ENCODE measurements at regions not wholly inside any gene's neighbourhood (a gene's known extent, or its start where the extent isn't known, plus 50 kb on each side); places are given as distances from the start of the nearest gene placed in this dataset.

DNA sequence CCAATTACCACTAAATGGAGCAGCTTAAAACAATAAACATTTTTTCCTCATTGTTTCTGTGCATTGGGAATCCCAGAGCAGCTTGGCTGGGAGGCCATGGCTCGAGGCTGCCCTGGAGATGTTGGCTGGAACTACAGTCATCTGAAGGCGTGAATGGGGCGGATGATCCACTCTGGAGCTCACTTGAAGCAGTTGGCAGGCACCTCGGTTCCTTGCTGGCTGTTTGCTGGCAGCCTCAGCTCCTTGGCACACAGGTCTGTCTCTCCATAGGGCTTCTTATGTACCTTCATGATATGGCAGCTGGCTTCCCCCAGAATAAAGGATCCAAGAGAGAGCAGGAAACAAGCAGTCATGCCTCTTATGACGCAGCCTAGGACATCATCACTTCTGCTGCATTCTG is 227.0 kb upstream of the COPS8 start:
- DNase-seq: no peak

GRCh38 chr2:236859908-236860307 is 225.8 kb upstream of the COPS8 start:
- no peak for DNase-seq

DNA sequence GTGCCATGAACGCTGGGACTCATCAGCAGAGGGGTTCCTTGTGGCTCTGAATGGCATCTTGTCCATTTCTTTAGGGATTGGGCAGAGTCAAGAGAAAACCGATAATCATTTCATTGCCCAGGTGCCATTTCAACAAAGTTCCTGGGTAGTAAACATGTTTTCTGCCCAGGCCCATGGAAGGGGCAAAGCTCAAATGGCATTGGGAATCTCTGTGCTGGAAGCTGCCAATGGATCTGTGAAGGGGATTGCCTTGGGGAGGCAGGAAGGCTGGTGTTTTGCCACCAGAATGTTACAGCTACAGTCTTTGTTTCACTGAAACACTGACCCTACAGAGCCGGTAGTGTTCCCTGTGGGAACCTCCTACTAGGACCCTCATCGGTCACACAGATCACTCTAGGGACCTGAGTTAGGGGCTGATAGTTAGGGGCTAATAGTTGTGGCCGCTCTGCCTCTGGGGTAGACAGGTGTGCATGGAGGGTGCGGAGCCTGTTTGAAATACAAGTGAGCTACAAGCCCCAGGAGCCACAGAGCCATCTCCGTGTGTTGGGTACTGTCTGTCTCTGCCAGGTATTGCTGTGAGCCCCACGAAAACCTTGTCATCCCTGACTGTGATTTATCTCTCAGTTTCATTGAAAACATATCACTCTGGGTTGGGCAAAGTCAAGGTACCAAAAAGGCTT is 224.4 kb upstream of the COPS8 start:
- no peak for DNase-seq

- no peak for DNase-seq
Observed at GRCh38 chr2:236861944-236862343, 223.7 kb upstream of the COPS8 start.

- DNase-seq: no peak
Observed at GRCh38 chr2:236862526-236862925, 223.2 kb upstream of the COPS8 start.

DNA sequence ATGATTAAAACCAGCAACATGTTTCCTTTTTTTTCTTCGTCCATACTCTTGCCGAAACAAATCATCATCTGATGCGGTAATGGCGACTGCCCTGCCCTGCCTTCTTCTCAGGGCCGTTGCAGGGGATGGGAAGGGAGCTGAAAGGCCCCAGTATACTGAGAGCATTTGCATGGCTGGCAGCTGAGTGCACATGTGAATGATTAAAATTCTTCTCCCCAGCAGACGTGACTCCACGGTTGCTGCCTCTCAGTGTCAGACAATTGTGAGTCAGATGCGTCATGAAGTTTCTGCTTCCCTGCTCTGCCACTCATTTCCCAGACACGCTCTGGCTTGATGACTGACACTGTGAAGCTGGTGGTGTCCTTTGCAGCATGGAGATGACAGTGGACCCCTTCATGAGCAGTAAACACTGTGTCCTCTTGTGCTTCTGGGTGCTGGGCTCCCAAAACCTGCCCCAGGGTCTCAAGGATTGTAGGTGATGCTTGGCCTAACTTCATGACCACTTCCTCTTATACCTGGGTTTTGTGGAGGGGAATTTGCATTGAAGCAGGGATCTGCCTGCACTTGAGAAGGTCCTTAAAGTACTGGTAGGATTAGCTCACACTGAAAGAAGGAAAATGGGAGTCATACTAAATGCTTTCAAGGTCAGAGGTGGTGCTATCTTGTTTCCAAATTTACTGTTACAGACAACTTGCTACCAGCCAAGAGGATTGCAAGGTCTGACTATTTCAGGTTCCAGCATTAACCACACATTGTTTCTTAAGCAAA is 222.5 kb upstream of the COPS8 start:
- peak; percentile 81 for DNase-seq

GRCh38 chr2:236863729-236864126 is 222.0 kb upstream of the COPS8 start:
- no peak for DNase-seq

GRCh38 chr2:236865052-236865451 is 220.6 kb upstream of the COPS8 start:
- DNase-seq: no peak

DNA sequence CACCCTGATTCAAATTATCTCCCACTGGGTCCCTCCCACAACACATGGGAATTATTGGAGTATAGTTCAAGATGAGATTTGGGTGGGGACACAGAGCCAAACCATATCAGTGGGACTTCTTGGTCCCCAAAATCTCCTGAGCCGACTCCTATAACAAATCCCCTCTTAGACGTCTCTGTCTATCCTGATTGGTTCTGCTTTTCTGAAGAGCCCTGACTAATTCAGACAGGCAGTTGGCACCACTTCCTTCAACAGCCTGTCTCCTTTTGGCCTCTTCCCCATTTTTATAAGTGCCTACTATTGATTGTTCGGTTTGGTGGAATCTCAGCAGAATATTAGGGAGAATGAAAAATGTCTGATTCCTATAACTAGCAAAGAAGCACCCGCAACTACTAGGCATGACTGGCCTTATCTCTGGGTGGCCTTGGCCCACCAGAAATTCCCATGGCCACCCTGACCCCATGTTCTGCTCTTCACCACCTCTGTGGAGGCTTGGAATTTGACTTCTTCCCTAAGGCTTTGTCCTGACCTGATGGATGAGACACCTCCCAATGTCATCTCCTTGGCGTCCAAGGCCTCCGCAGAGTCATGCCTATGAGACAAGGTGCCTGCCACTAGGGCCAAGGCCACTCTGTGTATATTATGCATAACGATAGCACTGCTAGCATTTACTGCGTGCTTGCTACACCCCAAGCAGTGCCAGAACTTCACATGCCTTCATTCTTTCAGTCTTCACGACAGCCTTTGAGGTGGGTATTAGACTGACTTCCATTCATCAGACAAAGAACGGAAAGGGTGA is 218.9 kb upstream of the COPS8 start:
- no peak for DNase-seq

DNA sequence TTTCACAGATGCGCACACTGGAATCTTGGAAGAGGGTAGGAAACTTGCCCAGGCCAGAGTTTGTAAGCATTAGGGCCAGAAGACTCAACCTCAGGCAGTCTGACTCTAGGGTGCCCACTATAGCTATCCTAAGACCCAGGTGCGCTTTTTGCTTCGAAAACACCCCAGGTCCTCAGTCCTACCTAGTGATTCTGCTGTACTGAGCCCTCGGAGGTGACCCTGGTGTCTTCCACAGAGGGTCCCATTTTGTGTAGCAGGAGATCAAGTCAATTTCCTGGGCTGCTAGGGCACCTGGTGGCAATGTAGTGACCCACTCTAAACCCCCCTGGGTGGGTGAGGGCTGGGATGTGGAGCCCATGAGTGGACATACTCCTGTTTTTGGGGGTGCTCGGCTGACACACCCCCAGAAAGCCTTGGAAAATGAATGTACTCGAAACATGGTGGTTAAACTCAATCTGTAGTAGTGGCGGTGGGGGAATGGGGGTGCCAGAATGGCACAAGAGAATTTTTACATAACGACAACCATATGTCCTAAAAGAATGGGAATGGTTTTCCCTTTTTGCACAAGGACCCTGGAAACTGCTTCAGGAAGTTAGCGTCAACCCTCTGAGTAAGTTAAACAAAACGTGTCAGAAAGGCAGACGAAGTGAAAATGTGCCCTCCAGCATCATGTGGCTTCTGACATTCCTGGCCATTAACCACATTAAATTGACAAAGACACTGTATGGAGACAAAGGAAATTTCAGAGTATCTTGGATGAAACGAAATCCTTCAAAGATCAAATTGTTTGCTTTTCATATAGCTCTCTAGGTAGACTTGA is 218.0 kb upstream of the COPS8 start:
- no peak for DNase-seq

- DNase-seq: no peak
Observed at GRCh38 chr2:236870370-236870769, 215.3 kb upstream of the COPS8 start.

GRCh38 chr2:236871500-236872001 is 214.1 kb upstream of the COPS8 start:
- peak; percentile 82 for DNase-seq

DNA sequence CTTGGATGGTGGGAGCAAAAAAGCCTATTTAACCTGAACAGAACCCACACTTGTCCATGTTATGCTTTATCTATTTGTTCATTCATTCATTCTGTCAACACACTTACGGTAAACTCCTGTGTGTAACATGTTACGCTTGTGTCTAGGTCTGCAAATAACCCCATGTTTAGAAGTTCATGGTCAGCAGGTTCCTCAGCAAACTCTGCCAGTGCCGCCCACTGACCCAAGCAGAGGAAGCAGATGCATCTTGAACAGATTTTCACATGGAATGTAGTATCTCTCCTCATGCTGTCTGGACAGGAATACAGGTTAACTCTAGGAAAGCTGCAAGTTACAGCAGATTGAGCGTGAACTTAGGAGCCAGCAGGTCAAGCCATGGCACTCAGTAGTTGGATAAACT is 213.7 kb upstream of the COPS8 start:
- DNase-seq: no peak

DNA sequence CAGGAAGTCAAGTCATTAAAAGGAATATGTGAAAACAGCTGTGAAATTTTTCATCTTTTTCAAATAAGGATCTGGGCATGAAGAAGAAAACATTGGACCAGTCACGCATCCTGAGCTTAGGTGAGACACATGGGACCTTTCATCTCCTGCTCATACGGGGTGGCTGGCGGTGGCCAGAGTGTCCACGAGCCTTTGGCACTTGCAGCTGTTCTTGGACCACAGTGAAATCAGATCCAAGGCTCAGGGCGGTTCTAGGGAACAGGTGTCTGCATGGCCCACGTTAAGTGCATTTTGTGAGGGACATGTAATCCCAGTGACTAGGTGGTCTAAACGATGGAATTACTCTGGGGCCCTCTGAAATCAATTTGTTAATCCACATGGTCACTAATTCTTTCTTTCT is 212.7 kb upstream of the COPS8 start:
- no peak for DNase-seq

DNA sequence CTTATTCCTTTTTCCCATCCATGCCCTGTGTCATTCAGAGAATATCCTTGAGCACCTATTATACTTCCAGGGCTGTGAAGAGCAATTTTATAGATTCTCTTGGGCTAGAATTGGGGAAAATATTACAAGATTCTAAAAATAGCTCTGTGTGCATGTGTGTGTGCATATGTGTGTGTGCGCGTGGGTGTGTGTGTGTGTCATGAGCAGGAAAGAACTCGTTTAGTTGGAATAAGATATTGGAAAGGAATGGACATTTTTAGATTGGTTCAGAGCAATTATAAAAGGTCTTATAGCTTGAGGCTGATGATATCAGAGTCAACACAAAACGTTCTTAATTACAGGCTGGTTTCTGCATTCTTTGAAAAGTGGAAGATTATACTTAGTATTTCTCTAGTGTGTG is 212.1 kb upstream of the COPS8 start:
- DNase-seq: no peak

DNA sequence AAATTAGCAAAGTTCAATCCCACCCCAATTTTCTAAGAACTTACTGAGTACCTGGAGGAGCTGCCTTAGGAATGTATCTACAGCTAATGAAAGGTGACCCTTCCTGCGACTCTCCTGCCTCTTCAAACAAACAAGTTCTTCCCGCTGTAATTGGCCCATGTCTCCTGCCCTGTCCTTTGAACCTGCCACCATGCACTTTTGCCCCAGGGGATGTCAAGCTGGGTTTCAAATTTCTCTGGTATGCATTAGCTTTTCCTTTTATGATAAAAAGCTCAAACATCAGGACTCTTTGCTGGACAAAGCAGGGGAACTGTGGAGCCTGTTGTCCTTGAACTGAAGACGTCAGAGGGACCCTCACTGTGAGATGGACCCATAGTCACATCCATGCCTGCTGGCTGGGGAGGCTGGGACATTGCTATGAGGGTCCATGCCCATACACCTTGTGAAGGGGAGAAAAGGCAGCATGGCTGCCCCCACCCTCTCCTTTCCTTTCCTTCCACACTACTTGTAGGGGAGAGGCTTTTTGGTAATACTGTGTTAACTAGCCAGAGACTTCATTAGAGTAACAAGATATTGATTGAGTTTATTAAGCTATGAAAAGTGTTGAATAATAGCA is 210.7 kb upstream of the COPS8 start:
- no peak for DNase-seq

GRCh38 chr2:236875906-236876505 is 209.7 kb upstream of the COPS8 start:
- DNase-seq: no peak

DNA sequence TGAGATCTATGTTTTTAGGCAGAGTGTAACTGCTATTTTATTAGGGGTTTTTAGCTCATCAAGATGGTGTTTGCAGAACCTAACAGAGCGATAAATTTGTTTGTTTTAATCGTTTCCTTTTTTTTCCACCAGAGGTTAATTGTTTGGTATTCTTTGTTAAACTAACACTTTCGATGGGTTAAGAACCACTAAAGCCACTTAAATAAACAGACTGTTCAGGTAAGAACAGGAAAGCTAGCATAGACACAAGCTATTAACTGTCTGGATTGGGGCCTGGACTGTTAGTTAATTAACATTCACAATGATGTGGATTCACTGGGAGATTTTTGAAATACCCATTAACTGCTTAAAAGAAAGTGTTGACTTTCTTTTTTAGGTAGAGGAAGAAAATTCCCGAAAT is 209.0 kb upstream of the COPS8 start:
- DNase-seq: no peak

- DNase-seq: no peak
Observed at GRCh38 chr2:236877972-236878371, 207.7 kb upstream of the COPS8 start.

GRCh38 chr2:236879416-236879963 is 206.2 kb upstream of the COPS8 start:
- no peak for DNase-seq

- DNase-seq: no peak
Observed at GRCh38 chr2:236882074-236882473, 203.6 kb upstream of the COPS8 start.

DNA sequence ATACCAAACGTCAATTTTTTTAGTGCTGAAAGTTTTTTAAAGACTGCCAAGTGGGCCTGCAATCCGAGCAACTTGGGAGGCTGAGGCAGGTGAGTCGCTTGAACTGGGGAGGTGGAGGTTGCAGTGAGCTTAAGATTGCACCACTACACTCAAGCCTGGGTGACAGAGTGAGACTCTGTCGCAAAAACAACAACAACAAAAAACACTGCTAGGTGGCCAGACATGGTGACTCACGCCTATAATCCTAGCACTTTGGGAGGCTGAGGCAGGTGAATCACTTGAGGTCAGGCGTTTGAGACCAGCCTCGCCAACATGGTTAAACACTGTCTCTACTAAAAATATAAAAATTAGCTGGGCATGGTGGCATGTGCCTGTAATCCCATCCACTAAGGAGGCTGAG is 202.8 kb upstream of the COPS8 start:
- DNase-seq: no peak

All from amniotic stem cell (primary cell).